ENCODE measurements at regions not wholly inside any gene's neighbourhood (a gene's known extent, or its start where the extent isn't known, plus 50 kb on each side); places are given as distances from the start of the nearest gene placed in this dataset.

- ATAC-seq = no peak
These were observed 772.5 kb upstream of the GRM7 start for GRCh38 chr3:6088433-6088832.

GRCh38 chr3:6089780-6090179 lies 771.1 kb upstream of the GRM7 start:
- no peaks in the 10 kb centered on the region for H3K9me3 ChIP-seq
- no peak overlapping the region for H3K4me3 ChIP-seq
- FAIRE-seq = no peak
- no peak overlapping the region for H3K27ac ChIP-seq
- 5% methylated on average over 5 of the region's 5 CpGs for WGBS (ENCODE audit: missing lambda C conversion rate)
- H3K4me2 ChIP-seq = no peak overlapping the region
- ATAC-seq = no peak
- H3K4me1 ChIP-seq = no peaks in the 10 kb centered on the region
- ChIA-PET POLR2A (no interaction called here), CTCF (no interaction called here)
- no peak for DNase-seq (ENCODE audit: low read depth in 1 of 2, low spot score in 1 of 2)
- TF ChIP-seq CBX2 (IDR thresholded peaks at IDR 0.05; ENCODE audit: borderline replicate concordance, low read depth) (no peak), MYC (IDR thresholded peaks at IDR 0.05; ENCODE audit: borderline replicate concordance, low read length) (no peak), ESRRA (IDR thresholded peaks at IDR 0.05; ENCODE audit: borderline replicate concordance, low read length) (no peak), NR3C1 (IDR thresholded peaks at IDR 0.05) (no peak), HOXA7 (CRISPR knock-in tag; IDR thresholded peaks at IDR 0.05) (no peak), MAX (IDR thresholded peaks at IDR 0.05) (no peak)
- TF ChIP-seq, protein P1, sequence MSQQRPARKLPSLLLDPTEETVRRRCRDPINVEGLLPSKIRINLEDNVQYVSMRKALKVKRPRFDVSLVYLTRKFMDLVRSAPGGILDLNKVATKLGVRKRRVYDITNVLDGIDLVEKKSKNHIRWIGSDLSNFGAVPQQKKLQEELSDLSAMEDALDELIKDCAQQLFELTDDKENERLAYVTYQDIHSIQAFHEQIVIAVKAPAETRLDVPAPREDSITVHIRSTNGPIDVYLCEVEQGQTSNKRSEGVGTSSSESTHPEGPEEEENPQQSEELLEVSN (IDR thresholded peaks at IDR 0.05; ENCODE audit: borderline replicate concordance, low read depth) = no peak

More at GRCh38 chr3:6088433-6088832, 772.5 kb upstream of the GRM7 start:
- Histone ChIP-seq H3K4me1 (no peaks in the 10 kb centered on the region), H3K9me3 (no peaks in the 10 kb centered on the region), H3K4me3 (no peak overlapping the region), H3K4me2 (no peak overlapping the region), H3K27ac (no peak overlapping the region)
- CTCF ChIA-PET = no interaction called here
- POLR2A ChIA-PET = no interaction called here
- DNase-seq (ENCODE audit: low read depth in 1 of 2, low spot score in 1 of 2) (no peak), FAIRE-seq (no peak)
- TF ChIP-seq CHD2 (IDR thresholded peaks at IDR 0.05; ENCODE audit: low read length, partially characterized antibody) (no peak), USF2 (IDR thresholded peaks at IDR 0.05) (no peak), SREBF2 (IDR thresholded peaks at IDR 0.05) (no peak), HEYL (CRISPR knock-in tag; IDR thresholded peaks at IDR 0.05) (no peak), MAFK (IDR thresholded peaks at IDR 0.05; ENCODE audit: partially characterized antibody) (no peak), EP300 (IDR thresholded peaks at IDR 0.05) (no peak), ZFP36 (IDR thresholded peaks at IDR 0.05; ENCODE audit: borderline replicate concordance, partially characterized antibody) (no peak), ESRRA (IDR thresholded peaks at IDR 0.05; ENCODE audit: borderline replicate concordance, low read length) (no peak), KDM5A (IDR thresholded peaks at IDR 0.05) (no peak), POLR2AphosphoS2 (conservative IDR thresholded peaks at IDR 0.05; ENCODE audit: low read length) (no peak), GATA3 (IDR thresholded peaks at IDR 0.05; ENCODE audit: borderline replicate concordance) (no peak), CBX8 (IDR thresholded peaks at IDR 0.05) (no peak), EHF (CRISPR knock-in tag; IDR thresholded peaks at IDR 0.05) (no peak), KDM1A (IDR thresholded peaks at IDR 0.05; ENCODE audit: low read depth) (no peak), ZSCAN20 (CRISPR knock-in tag; IDR thresholded peaks at IDR 0.05) (no peak)
- TF ChIP-seq, protein P1 (IDR thresholded peaks at IDR 0.05; ENCODE audit: borderline replicate concordance, low read depth) = no peak
- WGBS (ENCODE audit: missing lambda C conversion rate) = 0% methylated on average over 2 of the region's 2 CpGs

- Histone ChIP-seq H3K27ac (no peak overlapping the region), H3K4me2 (no peak overlapping the region), H3K9me3 (no peaks in the 10 kb centered on the region), H3K4me3 (no peak overlapping the region), H3K4me1 (no peaks in the 10 kb centered on the region)
- FAIRE-seq = no peak
- no peak for TF ChIP-seq EHMT2 (IDR thresholded peaks at IDR 0.05; ENCODE audit: low read depth)
- TF ChIP-seq RARB (CRISPR knock-in tag; IDR thresholded peaks at IDR 0.05) = no peak
- TF ChIP-seq SMC3 (IDR thresholded peaks at IDR 0.05) = no peak
- no peak for TF ChIP-seq ZSCAN20 (CRISPR knock-in tag; IDR thresholded peaks at IDR 0.05)
- TF ChIP-seq SREBF2 (IDR thresholded peaks at IDR 0.05) = no peak
- TF ChIP-seq CHD2 (IDR thresholded peaks at IDR 0.05; ENCODE audit: low read length, partially characterized antibody) = no peak
- TF ChIP-seq HOXB5 (CRISPR knock-in tag; IDR thresholded peaks at IDR 0.05) = no peak
- TF ChIP-seq POLR2A (IDR thresholded peaks at IDR 0.05; ENCODE audit: low read length) = no peak
- no peak for TF ChIP-seq HOXA7 (CRISPR knock-in tag; IDR thresholded peaks at IDR 0.05)
- TF ChIP-seq, protein P2, sequence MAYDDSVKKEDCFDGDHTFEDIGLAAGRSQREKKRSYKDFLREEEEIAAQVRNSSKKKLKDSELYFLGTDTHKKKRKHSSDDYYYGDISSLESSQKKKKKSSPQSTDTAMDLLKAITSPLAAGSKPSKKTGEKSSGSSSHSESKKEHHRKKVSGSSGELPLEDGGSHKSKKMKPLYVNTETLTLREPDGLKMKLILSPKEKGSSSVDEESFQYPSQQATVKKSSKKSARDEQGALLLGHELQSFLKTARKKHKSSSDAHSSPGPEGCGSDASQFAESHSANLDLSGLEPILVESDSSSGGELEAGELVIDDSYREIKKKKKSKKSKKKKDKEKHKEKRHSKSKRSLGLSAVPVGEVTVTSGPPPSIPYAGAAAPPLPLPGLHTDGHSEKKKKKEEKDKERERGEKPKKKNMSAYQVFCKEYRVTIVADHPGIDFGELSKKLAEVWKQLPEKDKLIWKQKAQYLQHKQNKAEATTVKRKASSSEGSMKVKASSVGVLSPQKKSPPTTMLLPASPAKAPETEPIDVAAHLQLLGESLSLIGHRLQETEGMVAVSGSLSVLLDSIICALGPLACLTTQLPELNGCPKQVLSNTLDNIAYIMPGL (CRISPR knock-in tag; IDR thresholded peaks at IDR 0.05; ENCODE audit: borderline replicate concordance) = no peak
- TF ChIP-seq EHF (CRISPR knock-in tag; IDR thresholded peaks at IDR 0.05) = no peak
- no peak for TF ChIP-seq NR3C1 (IDR thresholded peaks at IDR 0.05)
- TF ChIP-seq NFE2L2 (conservative IDR thresholded peaks at IDR 0.05; ENCODE audit: low read length) = no peak
- no peak for TF ChIP-seq ZFP36 (IDR thresholded peaks at IDR 0.05; ENCODE audit: borderline replicate concordance, partially characterized antibody)
- TF ChIP-seq ZC3H11A (IDR thresholded peaks at IDR 0.05) = no peak
- no peak for TF ChIP-seq MAFK (IDR thresholded peaks at IDR 0.05; ENCODE audit: partially characterized antibody)
- TF ChIP-seq, protein P1 (IDR thresholded peaks at IDR 0.05; ENCODE audit: borderline replicate concordance, low read depth) = no peak
- TF ChIP-seq USF2 (IDR thresholded peaks at IDR 0.05) = no peak
- no peak for ATAC-seq
- CTCF ChIA-PET = no interaction called here
- POLR2A ChIA-PET = no interaction called here
- 10% methylated on average over 3 of the region's 3 CpGs for WGBS (ENCODE audit: missing lambda C conversion rate)
- DNase-seq (ENCODE audit: low read depth in 1 of 2, low spot score in 1 of 2) = no peak
These were observed 769.7 kb upstream of the GRM7 start for GRCh38 chr3:6091262-6091661.

Measured in A549 (cell line).